ENCODE measurements at regions not wholly inside any gene's neighbourhood (a gene's known extent, or its start where the extent isn't known, plus 50 kb on each side); places are given as distances from the start of the nearest gene placed in this dataset.

DNA sequence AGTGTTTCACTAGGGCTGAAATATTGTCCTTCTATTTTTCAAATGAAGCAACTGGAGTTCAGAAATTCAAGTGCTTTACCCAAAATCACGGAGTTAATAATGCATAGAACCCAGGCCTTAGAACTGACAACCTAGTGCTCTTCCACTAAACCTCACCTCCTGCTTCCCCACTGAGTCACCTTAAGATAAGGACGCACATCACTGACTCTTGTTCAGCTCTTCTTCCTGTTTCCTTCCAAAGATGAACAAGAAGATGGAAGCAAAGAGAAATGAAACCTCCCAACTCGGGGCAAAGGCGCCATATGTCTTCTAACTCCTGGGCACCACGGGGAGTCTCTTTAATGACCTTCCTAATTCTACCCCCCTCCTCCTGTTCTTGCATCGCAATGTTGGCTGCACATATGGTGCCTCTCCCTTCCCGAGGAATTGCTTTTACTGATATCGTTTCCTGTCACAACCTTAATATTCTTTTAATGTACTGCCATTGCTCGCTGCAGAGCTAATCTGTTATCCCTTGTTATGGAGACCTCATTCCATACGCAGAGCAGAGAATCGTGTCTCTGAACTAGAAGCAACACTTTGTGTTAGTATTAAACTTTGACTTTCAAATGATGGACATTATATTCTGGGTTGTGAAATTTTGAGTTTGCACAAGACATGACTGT, 591.4 kb downstream of the TMEM114 start:
- no peak overlapping the region for H2BK15ac ChIP-seq (ENCODE audit: low read length)
- H3K9ac ChIP-seq (replicated peaks in 1 of 4; ENCODE audit: extremely low read depth in 1 of 4, low read depth in 3 of 4, low read length in 3 of 4): no peak overlapping the region
- no peak overlapping the region for H2AK5ac ChIP-seq (ENCODE audit: low read depth, low read length)
- ChIA-PET POLR2A (ENCODE audit: partially characterized antibody) (no interaction called here), CTCF (ENCODE audit: partially characterized antibody) (no interaction called here)
- H3K4me1 ChIP-seq (replicated peaks in 1 of 4; ENCODE audit: control insufficient read depth in 3 of 4, insufficient read depth in 4 of 4, low read length in 3 of 4): no peaks in the 10 kb centered on the region
- 88% methylated on average over 11 of the region's 11 CpGs; no CpG with 5 or more reads in 1 of the 2 experiments for WGBS, 2 experiments (ENCODE audit: extremely low coverage in 1 of 2, insufficient coverage in 1 of 2, insufficient read length in 1 of 2, insufficient replicate concordance in 2 of 2, low coverage in 1 of 2, low lambda C conversion rate in 2 of 2, missing lambda C conversion rate in 1 of 2)
- H3K27me3 ChIP-seq (replicated peaks in 1 of 4; ENCODE audit: control insufficient read depth in 3 of 4, extremely low read depth in 1 of 4, insufficient read depth in 3 of 4, low read length in 3 of 4): no peaks in the 10 kb centered on the region
- no peak overlapping the region for H2BK12ac ChIP-seq (ENCODE audit: low read depth, low read length)
- H4K5ac ChIP-seq (ENCODE audit: insufficient read length, low read depth, low read length): no peak overlapping the region
- no peak overlapping the region for H4K8ac ChIP-seq (ENCODE audit: extremely low read depth, insufficient read depth, low read length)
- DNase-seq (ENCODE audit: low read depth in 1 of 2, low spot score in 2 of 2) (no peak), FAIRE-seq (no peak)
- no peak overlapping the region for H2BK20ac ChIP-seq (ENCODE audit: low read length)
- no peaks in the 10 kb centered on the region for H3K79me1 ChIP-seq (ENCODE audit: low read depth, low read length)
- no peak overlapping the region for H3K4ac ChIP-seq (replicated peaks; ENCODE audit: insufficient read length, low read depth, low read length)
- H3K4me3 ChIP-seq (ENCODE audit: extremely low read depth in 1 of 4, insufficient read depth in 2 of 4, low read depth in 3 of 4, low read length in 4 of 4): no peak overlapping the region
- H3K9me3 ChIP-seq (ENCODE audit: insufficient read depth in 2 of 2, low read depth in 1 of 2, low read length in 1 of 2): no peaks in the 10 kb centered on the region
- H3K36me3 ChIP-seq (ENCODE audit: control insufficient read depth in 2 of 4, insufficient read depth in 4 of 4, low read length in 3 of 4): no peaks in the 10 kb centered on the region
- no peaks in the 10 kb centered on the region for H3K79me2 ChIP-seq (ENCODE audit: control insufficient read depth in 1 of 2, insufficient read depth in 2 of 2, low read length in 2 of 2)
- no peak overlapping the region for H2BK120ac ChIP-seq (replicated peaks; ENCODE audit: low read depth, low read length)
- no peak overlapping the region for H4K91ac ChIP-seq (replicated peaks; ENCODE audit: insufficient read length, low read length)
- no peak overlapping the region for H3K4me2 ChIP-seq (ENCODE audit: insufficient read depth in 1 of 2, low read depth in 2 of 2, low read length in 2 of 2)
- H3K23me2 ChIP-seq (ENCODE audit: low read depth, low read length): no peaks in the 10 kb centered on the region
- H3K56ac ChIP-seq (replicated peaks; ENCODE audit: insufficient read length, low read depth, low read length): no peak overlapping the region
- H3K23ac ChIP-seq (ENCODE audit: insufficient read length): no peak overlapping the region
- no peak overlapping the region for H2BK5ac ChIP-seq (ENCODE audit: low read depth, low read length)
- no peak overlapping the region for H3K27ac ChIP-seq (ENCODE audit: low read depth, low read length)
- H3K18ac ChIP-seq (ENCODE audit: extremely low read depth, low read length): no peak overlapping the region
- no peaks in the 10 kb centered on the region for H4K20me1 ChIP-seq (replicated peaks in 1 of 2; ENCODE audit: control insufficient read depth in 1 of 2, insufficient read depth in 2 of 2, low read length in 2 of 2)
- no peak overlapping the region for H2AFZ ChIP-seq (ENCODE audit: low read length)
- no peak overlapping the region for H3K14ac ChIP-seq (ENCODE audit: insufficient read length)
- TF ChIP-seq HDAC2 (IDR thresholded peaks at IDR 0.05; ENCODE audit: borderline replicate concordance in 1 of 2, low read depth in 2 of 2, low read length in 2 of 2) (no peak), CHD1 (IDR thresholded peaks at IDR 0.05; ENCODE audit: low read depth, low read length) (no peak), POU5F1 (IDR thresholded peaks at IDR 0.05; ENCODE audit: low read depth, low read length) (no peak), SP1 (IDR thresholded peaks at IDR 0.05; ENCODE audit: low read depth, low read length) (no peak), CBX8 (IDR thresholded peaks at IDR 0.05; ENCODE audit: borderline replicate concordance, low read depth, low read length) (no peak), TBP (IDR thresholded peaks at IDR 0.05; ENCODE audit: low read depth, low read length) (no peak), TCF12 (IDR thresholded peaks at IDR 0.05; ENCODE audit: low read depth, low read length) (no peak), SIRT6 (IDR thresholded peaks at IDR 0.05; ENCODE audit: low read length) (no peak), CBX5 (IDR thresholded peaks at IDR 0.05; ENCODE audit: low read depth, low read length) (no peak), RBBP5 (IDR thresholded peaks at IDR 0.05; ENCODE audit: borderline replicate concordance, low read depth, low read length) (no peak), CEBPB (IDR thresholded peaks at IDR 0.05; ENCODE audit: low read depth, low read length) (no peak), SIX5 (IDR thresholded peaks at IDR 0.05; ENCODE audit: low read depth, low read length) (no peak), ATF3 (IDR thresholded peaks at IDR 0.05; ENCODE audit: insufficient read depth, low read depth, low read length) (no peak)
- TF ChIP-seq, protein P1, sequence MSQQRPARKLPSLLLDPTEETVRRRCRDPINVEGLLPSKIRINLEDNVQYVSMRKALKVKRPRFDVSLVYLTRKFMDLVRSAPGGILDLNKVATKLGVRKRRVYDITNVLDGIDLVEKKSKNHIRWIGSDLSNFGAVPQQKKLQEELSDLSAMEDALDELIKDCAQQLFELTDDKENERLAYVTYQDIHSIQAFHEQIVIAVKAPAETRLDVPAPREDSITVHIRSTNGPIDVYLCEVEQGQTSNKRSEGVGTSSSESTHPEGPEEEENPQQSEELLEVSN (IDR thresholded peaks at IDR 0.05): no peak
